ENCODE measurements at regions not wholly inside any gene's neighbourhood (a gene's known extent, or its start where the extent isn't known, plus 50 kb on each side); places are given as distances from the start of the nearest gene placed in this dataset.

DNA sequence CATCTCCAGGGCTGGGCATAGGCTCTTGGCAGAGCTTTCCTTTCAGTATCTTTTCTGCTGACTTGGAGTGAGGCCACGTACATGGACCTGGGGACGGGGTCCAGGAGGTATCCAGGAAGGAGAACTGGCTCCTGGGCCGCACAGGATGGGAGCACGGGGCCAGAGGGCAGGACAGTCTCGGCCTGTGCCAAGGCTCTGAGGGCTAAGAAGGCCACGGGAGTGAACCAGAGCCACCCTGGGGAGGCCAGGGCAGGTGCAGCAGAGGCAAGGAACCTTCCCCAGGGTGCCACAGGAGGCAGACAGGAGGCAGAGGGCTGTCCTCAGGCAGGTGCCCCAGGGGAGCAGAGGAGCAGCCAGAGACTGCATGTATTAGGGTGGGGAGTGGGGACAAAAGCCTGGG, 50.3 kb downstream of the PLXNA1 start:
- H3K4me1 ChIP-seq (ENCODE audit: control insufficient read depth in 1 of 2, insufficient read depth in 2 of 2, low read length in 2 of 2) = no peaks in the 10 kb centered on the region
- H3K79me2 ChIP-seq (ENCODE audit: insufficient read depth, low read length) = no peaks in the 10 kb centered on the region
- no peak overlapping the region for H2AFZ ChIP-seq (ENCODE audit: insufficient read depth, low read depth, low read length, poor library complexity, severe bottlenecking)
- intact Hi-C loops (cut with micrococcal nuclease) = no loop called here
- 92% methylated on average over 6 of the region's 6 CpGs for WGBS (ENCODE audit: insufficient coverage)
- H4K20me1 ChIP-seq (ENCODE audit: insufficient read depth, low read length) = no peaks in the 10 kb centered on the region
- Mint-ChIP-seq H3K9me3 (no peaks in the 10 kb centered on the region), H3K4me1 (no peaks in the 10 kb centered on the region), H3K27ac (peak overlapping the region in 2 of 7 donors; percentile 13 to 38), H3K4me3 (no peak overlapping the region), H3K27me3 (ENCODE audit: low read depth in 3 of 3) (peaks cover 0 to 3% (median 2%) of the 10 kb centered on the region in 3 donors), H3K36me3 (no peaks in the 10 kb centered on the region)
- H3K36me3 ChIP-seq (replicated peaks in 1 of 2; ENCODE audit: control insufficient read depth in 1 of 2, insufficient read depth in 2 of 2, low read length in 2 of 2) = no peaks in the 10 kb centered on the region
- no peaks in the 10 kb centered on the region for H3K27me3 ChIP-seq (ENCODE audit: control insufficient read depth in 2 of 2, insufficient read depth in 2 of 2, low read length in 2 of 2)
- no peaks in the 10 kb centered on the region for H3K9me3 ChIP-seq (replicated peaks in 1 of 2; ENCODE audit: control insufficient read depth in 1 of 2, insufficient read depth in 1 of 2, low read length in 2 of 2)
- no peak for DNase-seq
- no peak overlapping the region for H3K4me2 ChIP-seq (replicated peaks; ENCODE audit: extremely low read depth, low read length, poor library complexity, severe bottlenecking)
- H3K27ac ChIP-seq (ENCODE audit: low read depth in 1 of 2, low read length in 2 of 2) = no peak overlapping the region
- no peak overlapping the region for H3K4me3 ChIP-seq (replicated peaks in 1 of 3; ENCODE audit: low read depth in 2 of 3, low read length in 3 of 3)
- H3K9ac ChIP-seq (ENCODE audit: insufficient read depth, low read length, poor library complexity, severe bottlenecking) = no peak overlapping the region
- TF ChIP-seq, protein P1, sequence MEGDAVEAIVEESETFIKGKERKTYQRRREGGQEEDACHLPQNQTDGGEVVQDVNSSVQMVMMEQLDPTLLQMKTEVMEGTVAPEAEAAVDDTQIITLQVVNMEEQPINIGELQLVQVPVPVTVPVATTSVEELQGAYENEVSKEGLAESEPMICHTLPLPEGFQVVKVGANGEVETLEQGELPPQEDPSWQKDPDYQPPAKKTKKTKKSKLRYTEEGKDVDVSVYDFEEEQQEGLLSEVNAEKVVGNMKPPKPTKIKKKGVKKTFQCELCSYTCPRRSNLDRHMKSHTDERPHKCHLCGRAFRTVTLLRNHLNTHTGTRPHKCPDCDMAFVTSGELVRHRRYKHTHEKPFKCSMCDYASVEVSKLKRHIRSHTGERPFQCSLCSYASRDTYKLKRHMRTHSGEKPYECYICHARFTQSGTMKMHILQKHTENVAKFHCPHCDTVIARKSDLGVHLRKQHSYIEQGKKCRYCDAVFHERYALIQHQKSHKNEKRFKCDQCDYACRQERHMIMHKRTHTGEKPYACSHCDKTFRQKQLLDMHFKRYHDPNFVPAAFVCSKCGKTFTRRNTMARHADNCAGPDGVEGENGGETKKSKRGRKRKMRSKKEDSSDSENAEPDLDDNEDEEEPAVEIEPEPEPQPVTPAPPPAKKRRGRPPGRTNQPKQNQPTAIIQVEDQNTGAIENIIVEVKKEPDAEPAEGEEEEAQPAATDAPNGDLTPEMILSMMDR (IDR thresholded peaks at IDR 0.05) = no peak

- WGBS (ENCODE audit: insufficient coverage) = 94% methylated on average over 20 of the region's 20 CpGs
- TF ChIP-seq, protein P1 (IDR thresholded peaks at IDR 0.05) = no peak
Observed at GRCh38 chr3:127033786-127034185, 50.9 kb downstream of the PLXNA1 start.

More at GRCh38 chr3:127033786-127034185, 50.9 kb downstream of the PLXNA1 start:
- H3K9me3 ChIP-seq (replicated peaks in 1 of 2; ENCODE audit: control insufficient read depth in 1 of 2, insufficient read depth in 1 of 2, low read length in 2 of 2) = no peaks in the 10 kb centered on the region
- H3K27ac Mint-ChIP-seq = peak overlapping the region in 1 of 7 donors; percentile 38
- no peak overlapping the region for H3K4me2 ChIP-seq (replicated peaks; ENCODE audit: extremely low read depth, low read length, poor library complexity, severe bottlenecking)
- no peak overlapping the region for H3K4me3 ChIP-seq (replicated peaks in 1 of 3; ENCODE audit: low read depth in 2 of 3, low read length in 3 of 3)
- no peaks in the 10 kb centered on the region for H3K36me3 Mint-ChIP-seq
- no peaks in the 10 kb centered on the region for H4K20me1 ChIP-seq (ENCODE audit: insufficient read depth, low read length)
- intact Hi-C loops (cut with micrococcal nuclease) = no loop called here
- no peak overlapping the region for H3K27ac ChIP-seq (ENCODE audit: low read depth in 1 of 2, low read length in 2 of 2)
- no peak overlapping the region for H3K9ac ChIP-seq (ENCODE audit: insufficient read depth, low read length, poor library complexity, severe bottlenecking)
- H3K4me1 ChIP-seq (ENCODE audit: control insufficient read depth in 1 of 2, insufficient read depth in 2 of 2, low read length in 2 of 2) = no peaks in the 10 kb centered on the region
- H3K27me3 ChIP-seq (ENCODE audit: control insufficient read depth in 2 of 2, insufficient read depth in 2 of 2, low read length in 2 of 2) = no peaks in the 10 kb centered on the region
- no peaks in the 10 kb centered on the region for H3K9me3 Mint-ChIP-seq
- peaks cover 0 to 3% (median 0%) of the 10 kb centered on the region in 3 donors for H3K27me3 Mint-ChIP-seq (ENCODE audit: low read depth in 3 of 3)
- no peaks in the 10 kb centered on the region for H3K4me1 Mint-ChIP-seq
- no peaks in the 10 kb centered on the region for H3K79me2 ChIP-seq (ENCODE audit: insufficient read depth, low read length)
- H3K36me3 ChIP-seq (replicated peaks in 1 of 2; ENCODE audit: control insufficient read depth in 1 of 2, insufficient read depth in 2 of 2, low read length in 2 of 2) = no peaks in the 10 kb centered on the region
- H2AFZ ChIP-seq (ENCODE audit: insufficient read depth, low read depth, low read length, poor library complexity, severe bottlenecking) = no peak overlapping the region
- H3K4me3 Mint-ChIP-seq = no peak overlapping the region
- DNase-seq = no peak

Measured in CD14-positive monocyte (primary cell).